Liver (tissue), 8 donors: ENCODE measurements at regions not wholly inside any gene's neighbourhood (a gene's known extent, or its start where the extent isn't known, plus 50 kb on each side); places are given as distances from the start of the nearest gene placed in this dataset.

Source experiments
- DNase-seq: peaks from one replicate; pipeline ENCODE4 v3.0.0-alpha.2; 2017; ENCODE audit warnings: low spot score
- H3K27ac ChIP-seq, 2 donors: one replicate each; pipeline ENCODE4 v1.7.0; 2013; ENCODE audit warnings: inconsistent platforms in 2 of 2, low read length in 2 of 2, control low read depth in 1 of 2, low read depth in 1 of 2, mild to moderate bottlenecking in 1 of 2
- H3K27me3 ChIP-seq, 4 donors: one replicate each; pipeline versions ENCODE4 v1.6.1 to v1.7.0; 2013; ENCODE audit warnings: low read length in 3 of 4, inconsistent platforms in 1 of 4, mild to moderate bottlenecking in 1 of 4, moderate library complexity in 1 of 4; ENCODE audit not compliant: control insufficient read depth in 4 of 4, insufficient read depth in 4 of 4
- H3K36me3 ChIP-seq, 4 donors: one replicate each; pipeline versions ENCODE4 v1.6.1 to v1.7.0; 2013; ENCODE audit warnings: low read length in 3 of 4, mild to moderate bottlenecking in 3 of 4, low read depth in 1 of 4, moderate library complexity in 1 of 4; ENCODE audit not compliant: control insufficient read depth in 4 of 4, insufficient read depth in 3 of 4
- H3K4me1 ChIP-seq, 4 donors: one replicate each; pipeline versions ENCODE4 v1.6.1 to v1.7.0; 2013; ENCODE audit warnings: low read length in 3 of 4, mild to moderate bottlenecking in 3 of 4, moderate library complexity in 1 of 4; ENCODE audit not compliant: control insufficient read depth in 4 of 4, insufficient read depth in 4 of 4
- H3K4me3 ChIP-seq, 3 donors: one replicate each; pipeline versions ENCODE4 v1.6.1 to v1.7.0; 2013; ENCODE audit warnings: low read length in 3 of 3, control low read depth in 1 of 3, low read depth in 1 of 3, mild to moderate bottlenecking in 1 of 3
- H3K9ac ChIP-seq, 2 donors: one replicate each; pipeline ENCODE4 v1.7.0; 2013; ENCODE audit warnings: low read length in 2 of 2, mild to moderate bottlenecking in 2 of 2, moderate library complexity in 2 of 2, control low read depth in 1 of 2, low read depth in 1 of 2
- H3K9me3 ChIP-seq, 4 donors: one replicate each; pipeline versions ENCODE4 v1.6.1 to v1.7.0; 2013; ENCODE audit warnings: low read length in 3 of 4; ENCODE audit not compliant: control insufficient read depth in 4 of 4
- EGR1 ChIP-seq, 2 donors: IDR thresholded peaks; 2 replicates each; pipeline ENCODE4 v1.6.1; 2016 to 2018; ENCODE audit warnings: antibody characterized with exemption in 2 of 2, low read depth in 2 of 2
- FOXA1 ChIP-seq: IDR thresholded peaks from 2 replicates; pipeline ENCODE4 v1.6.1; 2016; ENCODE audit warnings: antibody characterized with exemption
- FOXA2 ChIP-seq: IDR thresholded peaks from 2 replicates; pipeline ENCODE4 v1.6.1; 2016; ENCODE audit warnings: antibody characterized with exemption
- GABPA ChIP-seq, 2 donors: IDR thresholded peaks in 1 of 2; conservative IDR thresholded peaks in 1 of 2; 2 replicates each; pipeline ENCODE4 v1.6.1; 2016; ENCODE audit warnings: antibody characterized with exemption in 2 of 2, mild to moderate bottlenecking in 1 of 2, moderate library complexity in 1 of 2
- HNF4A ChIP-seq, 2 donors: conservative IDR thresholded peaks; 2 replicates each; pipeline ENCODE4 v1.6.1; 2016; ENCODE audit warnings: antibody characterized with exemption in 2 of 2, mild to moderate bottlenecking in 2 of 2
- HNF4G ChIP-seq: IDR thresholded peaks from 2 replicates; pipeline ENCODE4 v1.6.1; 2016; ENCODE audit warnings: antibody characterized with exemption
- JUND ChIP-seq, 2 donors: IDR thresholded peaks; 2 replicates each; pipeline ENCODE4 v1.6.1; 2016; ENCODE audit warnings: antibody characterized with exemption in 2 of 2
- MAX ChIP-seq: IDR thresholded peaks from 2 replicates; pipeline ENCODE4 v1.6.1; 2016; ENCODE audit warnings: antibody characterized with exemption
- NR2F2 ChIP-seq: IDR thresholded peaks from 2 replicates; pipeline ENCODE4 v1.6.1; 2016; ENCODE audit warnings: antibody characterized with exemption
- RAD21 ChIP-seq, 2 donors: IDR thresholded peaks; 2 replicates each; pipeline ENCODE4 v1.6.1; 2016; ENCODE audit warnings: antibody characterized with exemption in 2 of 2, mild to moderate bottlenecking in 2 of 2
- SP1 ChIP-seq: IDR thresholded peaks from 2 replicates; pipeline ENCODE4 v1.6.1; 2018; ENCODE audit warnings: antibody characterized with exemption, mild to moderate bottlenecking
- TAF1 ChIP-seq: conservative IDR thresholded peaks from 2 replicates; pipeline ENCODE4 v1.6.1; 2016; ENCODE audit warnings: antibody characterized with exemption, mild to moderate bottlenecking
- YY1 ChIP-seq: IDR thresholded peaks from 2 replicates; pipeline ENCODE4 v1.6.1; 2016; ENCODE audit warnings: antibody characterized with exemption, mild to moderate bottlenecking
- WGBS: extraction: QIAGEN DNeasy Blood & Tissue Kit; methylation state at CpG from one replicate; pipeline ENCODE4 v1.1.7; 2013; 5-methylcytosine and 5-hydroxymethylcytosine counted together
- TF ChIP-seq, protein P1 (sequence below): IDR thresholded peaks from 2 replicates; pipeline ENCODE4 v1.6.1; 2016; ENCODE audit warnings: antibody characterized with exemption, mild to moderate bottlenecking
- TF ChIP-seq, protein P2 (sequence below): IDR thresholded peaks from 2 replicates; pipeline ENCODE4 v1.6.1; 2016; ENCODE audit warnings: antibody characterized with exemption
- TF ChIP-seq, protein P3 (sequence below): IDR thresholded peaks from 2 replicates; pipeline ENCODE4 v1.6.1; 2016; ENCODE audit warnings: antibody characterized with exemption
- TF ChIP-seq, protein P4 (sequence below): fragments of 150-350 bp; IDR thresholded peaks from 2 replicates; pipeline ENCODE4 v1.5.1; 2017; ENCODE audit warnings: improper control_type of control experiment, low read depth, low read length; ENCODE audit not compliant: missing input control
- donor health status: healthy.
- donor health status: healthy.
- donor health status: healthy.
- donor health status: healthy.
- donor health status: healthy.

GRCh38 chr11:69920345-69921127, 101.3 kb upstream of the FGF3 start (continued):
- TF ChIP-seq, protein P1, sequence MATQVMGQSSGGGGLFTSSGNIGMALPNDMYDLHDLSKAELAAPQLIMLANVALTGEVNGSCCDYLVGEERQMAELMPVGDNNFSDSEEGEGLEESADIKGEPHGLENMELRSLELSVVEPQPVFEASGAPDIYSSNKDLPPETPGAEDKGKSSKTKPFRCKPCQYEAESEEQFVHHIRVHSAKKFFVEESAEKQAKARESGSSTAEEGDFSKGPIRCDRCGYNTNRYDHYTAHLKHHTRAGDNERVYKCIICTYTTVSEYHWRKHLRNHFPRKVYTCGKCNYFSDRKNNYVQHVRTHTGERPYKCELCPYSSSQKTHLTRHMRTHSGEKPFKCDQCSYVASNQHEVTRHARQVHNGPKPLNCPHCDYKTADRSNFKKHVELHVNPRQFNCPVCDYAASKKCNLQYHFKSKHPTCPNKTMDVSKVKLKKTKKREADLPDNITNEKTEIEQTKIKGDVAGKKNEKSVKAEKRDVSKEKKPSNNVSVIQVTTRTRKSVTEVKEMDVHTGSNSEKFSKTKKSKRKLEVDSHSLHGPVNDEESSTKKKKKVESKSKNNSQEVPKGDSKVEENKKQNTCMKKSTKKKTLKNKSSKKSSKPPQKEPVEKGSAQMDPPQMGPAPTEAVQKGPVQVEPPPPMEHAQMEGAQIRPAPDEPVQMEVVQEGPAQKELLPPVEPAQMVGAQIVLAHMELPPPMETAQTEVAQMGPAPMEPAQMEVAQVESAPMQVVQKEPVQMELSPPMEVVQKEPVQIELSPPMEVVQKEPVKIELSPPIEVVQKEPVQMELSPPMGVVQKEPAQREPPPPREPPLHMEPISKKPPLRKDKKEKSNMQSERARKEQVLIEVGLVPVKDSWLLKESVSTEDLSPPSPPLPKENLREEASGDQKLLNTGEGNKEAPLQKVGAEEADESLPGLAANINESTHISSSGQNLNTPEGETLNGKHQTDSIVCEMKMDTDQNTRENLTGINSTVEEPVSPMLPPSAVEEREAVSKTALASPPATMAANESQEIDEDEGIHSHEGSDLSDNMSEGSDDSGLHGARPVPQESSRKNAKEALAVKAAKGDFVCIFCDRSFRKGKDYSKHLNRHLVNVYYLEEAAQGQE = no peak
- TF ChIP-seq FOXA1 (no peak), HNF4G (no peak), FOXA2 (no peak), YY1 (no peak), EGR1 (IDR thresholded peaks at IDR 0.05; ENCODE audit: low read depth in 2 of 2) (no peak), GABPA (IDR thresholded peaks at IDR 0.05 in 1 of 2, conservative IDR thresholded peaks at IDR 0.05 in 1 of 2) (no peak)

DNA sequence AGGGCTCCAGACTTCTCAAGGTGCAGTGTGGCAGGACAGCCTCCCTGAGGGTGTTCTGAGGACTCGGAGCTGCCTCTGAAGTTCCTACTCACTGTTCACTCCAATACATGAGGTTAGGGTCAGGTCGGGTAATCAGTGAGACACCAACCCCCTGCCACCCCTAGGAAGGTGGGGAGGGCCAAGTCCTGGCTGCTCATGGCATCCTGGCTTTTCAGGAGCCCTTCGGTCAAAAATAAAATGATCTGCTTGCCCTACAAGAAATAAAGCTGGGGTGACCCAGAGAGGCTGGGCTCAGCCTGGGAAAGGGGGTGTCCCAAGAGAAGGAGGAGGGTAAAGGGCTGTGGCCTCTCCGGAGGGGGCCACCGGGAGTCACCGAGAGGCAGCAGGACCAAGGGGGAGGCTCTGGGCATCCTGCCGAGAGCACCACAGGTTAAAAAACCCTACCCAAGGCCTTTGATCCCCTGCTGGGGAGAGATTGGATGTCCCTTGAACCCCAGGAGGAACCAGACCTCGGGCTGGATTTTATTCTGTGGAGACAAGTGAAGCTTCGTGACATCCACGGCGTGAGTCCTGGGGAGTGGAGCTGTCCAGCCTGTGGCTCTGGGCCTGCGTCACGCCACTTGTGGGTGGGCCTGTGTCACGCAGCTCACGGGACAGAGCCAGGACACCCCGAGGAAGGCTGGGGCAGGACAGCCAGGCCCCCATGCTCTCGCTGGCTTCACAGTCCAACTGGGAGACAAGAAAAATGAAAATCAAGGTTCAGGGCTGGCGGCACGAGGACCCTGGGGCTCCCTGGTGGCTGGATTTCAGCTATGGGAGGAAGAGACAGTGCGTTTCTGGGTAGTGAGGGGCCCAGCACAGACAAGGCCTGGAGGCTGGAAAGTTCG, 102.2 kb upstream of the FGF3 start:
- DNase-seq = no peak
- no peak overlapping the region for H3K27ac ChIP-seq
- TF ChIP-seq, protein P2, sequence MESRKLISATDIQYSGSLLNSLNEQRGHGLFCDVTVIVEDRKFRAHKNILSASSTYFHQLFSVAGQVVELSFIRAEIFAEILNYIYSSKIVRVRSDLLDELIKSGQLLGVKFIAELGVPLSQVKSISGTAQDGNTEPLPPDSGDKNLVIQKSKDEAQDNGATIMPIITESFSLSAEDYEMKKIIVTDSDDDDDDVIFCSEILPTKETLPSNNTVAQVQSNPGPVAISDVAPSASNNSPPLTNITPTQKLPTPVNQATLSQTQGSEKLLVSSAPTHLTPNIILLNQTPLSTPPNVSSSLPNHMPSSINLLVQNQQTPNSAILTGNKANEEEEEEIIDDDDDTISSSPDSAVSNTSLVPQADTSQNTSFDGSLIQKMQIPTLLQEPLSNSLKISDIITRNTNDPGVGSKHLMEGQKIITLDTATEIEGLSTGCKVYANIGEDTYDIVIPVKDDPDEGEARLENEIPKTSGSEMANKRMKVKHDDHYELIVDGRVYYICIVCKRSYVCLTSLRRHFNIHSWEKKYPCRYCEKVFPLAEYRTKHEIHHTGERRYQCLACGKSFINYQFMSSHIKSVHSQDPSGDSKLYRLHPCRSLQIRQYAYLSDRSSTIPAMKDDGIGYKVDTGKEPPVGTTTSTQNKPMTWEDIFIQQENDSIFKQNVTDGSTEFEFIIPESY = no peak
- TF ChIP-seq RAD21 (IDR thresholded peaks at IDR 0.05) (no peak), FOXA2 (no peak), EGR1 (IDR thresholded peaks at IDR 0.05; ENCODE audit: low read depth in 2 of 2) (no peak), MAX (no peak), SP1 (no peak), JUND (IDR thresholded peaks at IDR 0.05) (no peak), TAF1 (no peak), GABPA (IDR thresholded peaks at IDR 0.05 in 1 of 2, conservative IDR thresholded peaks at IDR 0.05 in 1 of 2) (no peak), HNF4A (conservative IDR thresholded peaks at IDR 0.05) (no peak), NR2F2 (no peak), HNF4G (no peak)
- TF ChIP-seq, protein P3, sequence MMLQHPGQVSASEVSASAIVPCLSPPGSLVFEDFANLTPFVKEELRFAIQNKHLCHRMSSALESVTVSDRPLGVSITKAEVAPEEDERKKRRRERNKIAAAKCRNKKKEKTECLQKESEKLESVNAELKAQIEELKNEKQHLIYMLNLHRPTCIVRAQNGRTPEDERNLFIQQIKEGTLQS = no peak
- TF ChIP-seq, protein P1 = no peak
- TF ChIP-seq, protein P4, sequence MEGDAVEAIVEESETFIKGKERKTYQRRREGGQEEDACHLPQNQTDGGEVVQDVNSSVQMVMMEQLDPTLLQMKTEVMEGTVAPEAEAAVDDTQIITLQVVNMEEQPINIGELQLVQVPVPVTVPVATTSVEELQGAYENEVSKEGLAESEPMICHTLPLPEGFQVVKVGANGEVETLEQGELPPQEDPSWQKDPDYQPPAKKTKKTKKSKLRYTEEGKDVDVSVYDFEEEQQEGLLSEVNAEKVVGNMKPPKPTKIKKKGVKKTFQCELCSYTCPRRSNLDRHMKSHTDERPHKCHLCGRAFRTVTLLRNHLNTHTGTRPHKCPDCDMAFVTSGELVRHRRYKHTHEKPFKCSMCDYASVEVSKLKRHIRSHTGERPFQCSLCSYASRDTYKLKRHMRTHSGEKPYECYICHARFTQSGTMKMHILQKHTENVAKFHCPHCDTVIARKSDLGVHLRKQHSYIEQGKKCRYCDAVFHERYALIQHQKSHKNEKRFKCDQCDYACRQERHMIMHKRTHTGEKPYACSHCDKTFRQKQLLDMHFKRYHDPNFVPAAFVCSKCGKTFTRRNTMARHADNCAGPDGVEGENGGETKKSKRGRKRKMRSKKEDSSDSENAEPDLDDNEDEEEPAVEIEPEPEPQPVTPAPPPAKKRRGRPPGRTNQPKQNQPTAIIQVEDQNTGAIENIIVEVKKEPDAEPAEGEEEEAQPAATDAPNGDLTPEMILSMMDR = no peak
- 87% methylated on average over 21 of the region's 21 CpGs for WGBS
- peaks cover 0 to 3% (median 0%) of the 10 kb centered on the region in 4 donors for H3K27me3 ChIP-seq
- H3K9ac ChIP-seq = no peak overlapping the region
- H3K4me3 ChIP-seq = no peak overlapping the region
- H3K9me3 ChIP-seq = no peaks in the 10 kb centered on the region
- no peaks in the 10 kb centered on the region for H3K36me3 ChIP-seq
- peaks cover 1 to 17% (median 8%) of the 10 kb centered on the region in 4 donors for H3K4me1 ChIP-seq
